GM12875 (cell line): ENCODE measurements at regions not wholly inside any gene's neighbourhood (a gene's known extent, or its start where the extent isn't known, plus 50 kb on each side); places are given as distances from the start of the nearest gene placed in this dataset.

Experiments used
- H3K4me3 ChIP-seq: one replicate; pipeline ENCODE4 v1.5.1; 2011; ENCODE audit warnings: low read depth, low read length, control low read depth
- CTCF ChIP-seq: IDR thresholded peaks from 2 replicates; pipeline ENCODE4 v1.5.1; 2011; ENCODE audit warnings: low read depth, mild to moderate bottlenecking, control low read depth, inconsistent platforms, low read length, moderate library complexity, borderline replicate concordance; ENCODE audit not compliant: insufficient read depth

- H3K4me3 ChIP-seq = no peak overlapping the region
- TF ChIP-seq CTCF = no peak
Observed at GRCh38 chr2:49811502-49811901, 657.2 kb upstream of the FSHR start.

GRCh38 chr2:49807689-49808088 lies 653.4 kb upstream of the FSHR start:
- TF ChIP-seq CTCF = no peak
- no peak overlapping the region for H3K4me3 ChIP-seq

GRCh38 chr2:49804111-49804510 lies 649.8 kb upstream of the FSHR start:
- H3K4me3 ChIP-seq = no peak overlapping the region
- TF ChIP-seq CTCF = no peak

- H3K4me3 ChIP-seq = no peak overlapping the region
- no peak for TF ChIP-seq CTCF
Observed at GRCh38 chr2:49801898-49802450, 647.7 kb upstream of the FSHR start.

GRCh38 chr2:49798570-49798969 lies 644.3 kb upstream of the FSHR start:
- TF ChIP-seq CTCF = no peak
- H3K4me3 ChIP-seq = no peak overlapping the region

GRCh38 chr2:49796266-49796665 lies 642.0 kb upstream of the FSHR start:
- TF ChIP-seq CTCF = no peak
- H3K4me3 ChIP-seq = no peak overlapping the region

GRCh38 chr2:49794396-49794795 lies 640.1 kb upstream of the FSHR start:
- no peak for TF ChIP-seq CTCF
- no peak overlapping the region for H3K4me3 ChIP-seq
